HepG2 (cell line): ENCODE measurements at regions not wholly inside any gene's neighbourhood (a gene's known extent, or its start where the extent isn't known, plus 50 kb on each side); places are given as distances from the start of the nearest gene placed in this dataset.

ENCODE experiments used
- ATAC-seq: fragments of 200-7000 bp; cut with Tn5 transposase; 3 replicates; pipeline ENCODE4 v1.9.1; 2020; ENCODE audit warnings: mild to moderate bottlenecking, moderate library complexity
- BruUV-seq: library from RNA; stranded (reverse); fragments of 400-500 nt; replicated peaks from 2 replicates; lab custom pipeline; 2021; lab: Mats Ljungman, UMichigan
- CTCF ChIA-PET: fragments of 300-600 bp; formaldehyde crosslinking; extraction: SDS; loops from one replicate; lab custom pipeline; 2021; ENCODE audit warnings: low total read pairs, inconsistent platforms, low intra/inter-chr PET ratio; lab: Yijun Ruan, JAX
- POLR2A ChIA-PET: fragments of 350-600 bp; sonication (Branson Sonifier 250); formaldehyde crosslinking; loops from one replicate; lab custom pipeline; 2020; ENCODE audit warnings: antibody characterized with exemption, inconsistent platforms; lab: Yijun Ruan, JAX
- DNase-seq: peaks from one replicate; pipeline ENCODE4 v3.0.0-alpha.2; 2015; ENCODE audit warnings: low spot score
- FAIRE-seq: peaks from 3 replicates; lab custom pipeline; 2011; peaks lifted over from hg19 to GRCh38; lab: Jason Lieb, UNC
- H2AFZ ChIP-seq: one replicate; pipeline ENCODE4 v1.6.1; 2011; ENCODE audit warnings: low read length, inconsistent platforms
- H3K27ac ChIP-seq: fragments of 300-600 bp; 3 replicates; pipeline ENCODE4 v1.8.0; 2011; ENCODE audit warnings: mixed run types, mild to moderate bottlenecking, mixed read lengths, low read length, inconsistent platforms; ENCODE audit not compliant: insufficient read depth; ENCODE audit errors: extremely low read length
- H3K27me3 ChIP-seq, 2 experiments: fragments of 200-600 bp in 1 of 2; 2 replicates in 1 of 2; 3 replicates in 1 of 2; pipeline versions ENCODE4 v1.6.0 to v1.8.0; 2011; ENCODE audit warnings: low read length in 2 of 2, mild to moderate bottlenecking in 2 of 2, moderate library complexity in 2 of 2, inconsistent platforms in 1 of 2; ENCODE audit not compliant: insufficient read depth in 2 of 2, control insufficient read depth in 1 of 2
- H3K36me3 ChIP-seq, 2 experiments: fragments of 200-600 bp in 1 of 2; replicated peaks in 1 of 2; 2 replicates in 1 of 2; 3 replicates in 1 of 2; pipeline versions ENCODE4 v1.5.1 to v1.8.0; 2011; ENCODE audit warnings: low read length in 2 of 2, inconsistent platforms in 1 of 2; ENCODE audit not compliant: insufficient read depth in 2 of 2, control insufficient read depth in 1 of 2
- H3K4me1 ChIP-seq: 2 replicates; pipeline ENCODE4 v1.5.1; 2012; ENCODE audit warnings: low read length, inconsistent platforms; ENCODE audit not compliant: insufficient read depth
- H3K4me2 ChIP-seq: 2 replicates; pipeline ENCODE4 v1.6.0; 2011; ENCODE audit warnings: low read depth, low read length, inconsistent platforms
- H3K4me3 ChIP-seq, 3 experiments: fragments of 200-600 bp in 1 of 3; sonication (generic), shearing (Covaris generic) in 1 of 3; replicated peaks in 1 of 3; 2 replicates each; pipeline ENCODE4 v1.5.1; 2011 to 2016; ENCODE audit warnings: low read length in 3 of 3, inconsistent platforms in 2 of 3, low read depth in 2 of 3, mild to moderate bottlenecking in 2 of 3, control low read depth in 1 of 3, mixed read lengths in 1 of 3; ENCODE audit not compliant: insufficient read depth in 1 of 3
- H3K79me2 ChIP-seq: one replicate; pipeline ENCODE4 v1.6.1; 2011; ENCODE audit warnings: low read length, inconsistent platforms; ENCODE audit not compliant: insufficient read depth
- H3K9ac ChIP-seq: 2 replicates; pipeline ENCODE4 v1.6.0; 2011; ENCODE audit warnings: mild to moderate bottlenecking, low read depth, low read length, inconsistent platforms; ENCODE audit not compliant: insufficient read depth
- H3K9me3 ChIP-seq: 2 replicates; pipeline ENCODE4 v1.5.1; 2012; ENCODE audit warnings: mild to moderate bottlenecking, low read length
- H4K20me1 ChIP-seq: 2 replicates; pipeline ENCODE4 v1.6.0; 2011; ENCODE audit warnings: inconsistent platforms, mild to moderate bottlenecking, low read length, moderate library complexity; ENCODE audit not compliant: insufficient read depth
- ARNT ChIP-seq: fragments of 450-650 bp; IDR thresholded peaks from 2 replicates; pipeline ENCODE4 v1.6.1; 2017
- BRF2 ChIP-seq: sonication (generic); formaldehyde crosslinking; IDR thresholded peaks from 2 replicates; pipeline ENCODE4 v1.8.1; 2022; ENCODE audit warnings: mild to moderate bottlenecking, missing genetic modification reagents
- CHCHD3 ChIP-seq: sonication (generic); formaldehyde crosslinking; IDR thresholded peaks from 2 replicates; pipeline ENCODE4 v1.8.0; 2022; ENCODE audit warnings: mild to moderate bottlenecking, missing genetic modification reagents, moderate library complexity
- KMT2A ChIP-seq: sonication (generic); formaldehyde crosslinking; IDR thresholded peaks from 2 replicates; pipeline ENCODE4 v1.4.0; 2020; ENCODE audit warnings: missing genetic modification reagents
- MEIS1 ChIP-seq: sonication (generic); formaldehyde crosslinking; IDR thresholded peaks from 2 replicates; pipeline ENCODE4 v1.9.0; 2021; ENCODE audit warnings: mild to moderate bottlenecking, missing genetic modification reagents, moderate library complexity, borderline replicate concordance
- ONECUT2 ChIP-seq: sonication (generic); formaldehyde crosslinking; IDR thresholded peaks from 2 replicates; pipeline ENCODE4 v1.4.0; 2020; ENCODE audit warnings: missing genetic modification reagents
- RERE ChIP-seq: IDR thresholded peaks from 2 replicates; pipeline ENCODE4 v1.6.1; 2016; ENCODE audit warnings: low read depth, missing genetic modification reagents, missing compliant biosample characterization
- ZNF180 ChIP-seq: sonication (generic); formaldehyde crosslinking; IDR thresholded peaks from 2 replicates; pipeline ENCODE4 v1.4.0; 2020; ENCODE audit warnings: low read depth, missing genetic modification reagents, borderline replicate concordance
- ZNF264 ChIP-seq: sonication (generic); formaldehyde crosslinking; IDR thresholded peaks from 2 replicates; pipeline ENCODE4 v1.4.0; 2020; ENCODE audit warnings: missing genetic modification reagents
- ZNF557 ChIP-seq: sonication (generic); formaldehyde crosslinking; IDR thresholded peaks from 2 replicates; pipeline ENCODE4 v1.4.0; 2020; ENCODE audit warnings: missing genetic modification reagents
- ZNF75D ChIP-seq: sonication (generic); formaldehyde crosslinking; IDR thresholded peaks from 2 replicates; pipeline ENCODE4 v1.8.1; 2023; ENCODE audit warnings: missing genetic modification reagents, mild to moderate bottlenecking, borderline replicate concordance
- WGBS: methylation state at CpG from one replicate; pipeline ENCODE4 v1.1.6; 2017; ENCODE audit warnings: low lambda C conversion rate; 5-methylcytosine and 5-hydroxymethylcytosine counted together
- in situ Hi-C: cut with HindIII; loops from 2 replicates; pipeline ENCODE4 v1.10.0; 2017; ENCODE audit warnings: low pct_unique_long_range_greater_than_20kb; ENCODE audit not compliant: extremely low pct_ligation_motif_present
- intact Hi-C: fragments of 100-400 bp; cut with micrococcal nuclease; formaldehyde crosslinking; loops from one replicate; pipeline ENCODE4 v1.10.0; 2022; ENCODE audit not compliant: unreplicated experiment
- TF ChIP-seq, protein P1 (sequence below): sonication (generic); formaldehyde crosslinking; IDR thresholded peaks from 2 replicates; pipeline ENCODE4 v1.9.0; 2022; ENCODE audit warnings: missing genetic modification reagents, mild to moderate bottlenecking, borderline replicate concordance

DNA sequence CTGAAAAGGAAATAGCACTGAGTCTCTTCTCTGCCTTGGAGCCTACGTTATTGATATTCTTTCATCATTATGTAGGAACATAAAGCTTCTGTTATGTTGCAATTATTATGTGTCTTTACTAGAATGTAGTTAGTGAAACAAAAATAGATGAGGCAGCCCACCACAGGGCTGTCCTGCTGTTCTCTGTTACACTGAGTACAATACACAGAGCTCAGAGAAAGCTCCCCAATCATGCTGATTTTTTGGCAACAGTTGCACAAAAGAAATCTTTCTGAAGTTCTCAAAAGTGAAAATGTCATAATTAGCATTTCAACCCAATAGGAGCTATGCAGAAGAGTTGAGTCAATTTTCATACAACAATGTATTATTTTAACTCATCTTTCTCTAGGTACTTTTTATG, 119.5 kb downstream of the EFNB2 start:
- Histone ChIP-seq H3K79me2 (no peaks in the 10 kb centered on the region), H3K36me3 (no peaks in the 10 kb centered on the region), H3K27me3 (0 out of 5 replicates have a peak, but pooled peaks cover 0 to 3% of the 10 kb centered on the region in 2 experiments), H3K4me2 (no peak overlapping the region), H3K27ac (no peak overlapping the region), H3K4me1 (no peaks in the 10 kb centered on the region), H3K9me3 (no peaks in the 10 kb centered on the region), H3K4me3 (no peak overlapping the region), H4K20me1 (no peaks in the 10 kb centered on the region), H3K9ac (no peak overlapping the region), H2AFZ (no peak overlapping the region)
- ChIA-PET CTCF (no interaction called here), POLR2A (no interaction called here)
- intact Hi-C loops (no loop called here), in situ Hi-C loops (no loop called here)
- BruUV-seq: no TSS peak
- 0% methylated on average over 1 of the region's 1 CpG for WGBS
- no peak for DNase-seq
- TF ChIP-seq ZNF264 (CRISPR knock-in tag) (no peak), ARNT (no peak), BRF2 (CRISPR knock-in tag) (no peak), CHCHD3 (CRISPR knock-in tag) (no peak)
- no peak for ATAC-seq
- FAIRE-seq: no peak

GRCh38 chr13:106415442-106415841, 120.0 kb downstream of the EFNB2 start:
- Histone ChIP-seq H3K4me1 (no peaks in the 10 kb centered on the region), H2AFZ (no peak overlapping the region), H3K79me2 (no peaks in the 10 kb centered on the region), H3K9me3 (no peaks in the 10 kb centered on the region), H3K4me3 (no peak overlapping the region), H3K9ac (no peak overlapping the region), H3K36me3 (no peaks in the 10 kb centered on the region), H3K4me2 (no peak overlapping the region), H3K27ac (no peak overlapping the region), H4K20me1 (no peaks in the 10 kb centered on the region), H3K27me3 (0 out of 5 replicates have a peak, but pooled peaks cover 0 to 3% of the 10 kb centered on the region in 2 experiments)
- FAIRE-seq: no peak
- WGBS: 0% methylated on average over 4 of the region's 4 CpGs
- intact Hi-C loops: no loop called here
- no peak for ATAC-seq
- ChIA-PET CTCF (no interaction called here), POLR2A (no interaction called here)
- DNase-seq: no peak
- in situ Hi-C loops: no loop called here
- no TSS peak for BruUV-seq
- TF ChIP-seq ZNF75D (CRISPR knock-in tag) (no peak), ZNF180 (CRISPR knock-in tag) (no peak), ONECUT2 (no peak), KMT2A (CRISPR knock-in tag) (no peak), RERE (CRISPR knock-in tag) (no peak), MEIS1 (CRISPR knock-in tag) (no peak), ZNF557 (no peak)
- TF ChIP-seq, protein P1, sequence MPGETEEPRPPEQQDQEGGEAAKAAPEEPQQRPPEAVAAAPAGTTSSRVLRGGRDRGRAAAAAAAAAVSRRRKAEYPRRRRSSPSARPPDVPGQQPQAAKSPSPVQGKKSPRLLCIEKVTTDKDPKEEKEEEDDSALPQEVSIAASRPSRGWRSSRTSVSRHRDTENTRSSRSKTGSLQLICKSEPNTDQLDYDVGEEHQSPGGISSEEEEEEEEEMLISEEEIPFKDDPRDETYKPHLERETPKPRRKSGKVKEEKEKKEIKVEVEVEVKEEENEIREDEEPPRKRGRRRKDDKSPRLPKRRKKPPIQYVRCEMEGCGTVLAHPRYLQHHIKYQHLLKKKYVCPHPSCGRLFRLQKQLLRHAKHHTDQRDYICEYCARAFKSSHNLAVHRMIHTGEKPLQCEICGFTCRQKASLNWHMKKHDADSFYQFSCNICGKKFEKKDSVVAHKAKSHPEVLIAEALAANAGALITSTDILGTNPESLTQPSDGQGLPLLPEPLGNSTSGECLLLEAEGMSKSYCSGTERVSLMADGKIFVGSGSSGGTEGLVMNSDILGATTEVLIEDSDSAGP (CRISPR knock-in tag): no peak
